NCI-H460 (cell line): ENCODE measurements at regions not wholly inside any gene's neighbourhood (a gene's known extent, or its start where the extent isn't known, plus 50 kb on each side); places are given as distances from the start of the nearest gene placed in this dataset.
A peak's percentile ranks its signal among the peaks of the same experiment; 100 is the strongest.

Experiments used
- DNase-seq: peaks from one replicate; pipeline ENCODE4 v3.0.0-alpha.2; 2016; ENCODE audit warnings: low read depth; ENCODE audit errors: extremely low read depth

- no peak for DNase-seq
These were observed 58.6 kb upstream of the NYAP2 start for GRCh38 chr2:225340923-225341322.

GRCh38 chr2:225337183-225337582 lies 62.3 kb upstream of the NYAP2 start:
- no peak for DNase-seq

- no peak for DNase-seq
These were observed 65.0 kb upstream of the NYAP2 start for GRCh38 chr2:225334514-225334913.

GRCh38 chr2:225328192-225328591 lies 71.3 kb upstream of the NYAP2 start:
- DNase-seq: no peak

- DNase-seq: no peak
These were observed 72.5 kb upstream of the NYAP2 start for GRCh38 chr2:225326969-225327368.

GRCh38 chr2:225319872-225320271 lies 79.6 kb upstream of the NYAP2 start:
- DNase-seq: no peak

GRCh38 chr2:225318440-225318839 lies 81.1 kb upstream of the NYAP2 start:
- no peak for DNase-seq

GRCh38 chr2:225317186-225317585 lies 82.3 kb upstream of the NYAP2 start:
- DNase-seq: no peak

GRCh38 chr2:225310745-225311144 lies 88.8 kb upstream of the NYAP2 start:
- DNase-seq: no peak

GRCh38 chr2:225309516-225309915 lies 90.0 kb upstream of the NYAP2 start:
- DNase-seq: no peak

GRCh38 chr2:225296951-225297350 lies 102.6 kb upstream of the NYAP2 start:
- DNase-seq: no peak

- DNase-seq: no peak
These were observed 104.4 kb upstream of the NYAP2 start for GRCh38 chr2:225295102-225295501.

GRCh38 chr2:225293638-225294037 lies 105.9 kb upstream of the NYAP2 start:
- no peak for DNase-seq

GRCh38 chr2:225290757-225291400 lies 108.6 kb upstream of the NYAP2 start:
- DNase-seq: no peak

- no peak for DNase-seq
These were observed 109.9 kb upstream of the NYAP2 start for GRCh38 chr2:225289659-225290058.

- DNase-seq: no peak
These were observed 110.5 kb upstream of the NYAP2 start for GRCh38 chr2:225288986-225289385.

- peak; percentile 40 for DNase-seq
These were observed 116.4 kb upstream of the NYAP2 start for GRCh38 chr2:225282858-225283710.

GRCh38 chr2:225276207-225276606 lies 123.3 kb upstream of the NYAP2 start:
- DNase-seq: no peak

GRCh38 chr2:225275443-225275842 lies 124.1 kb upstream of the NYAP2 start:
- no peak for DNase-seq

- DNase-seq: no peak
These were observed 124.8 kb upstream of the NYAP2 start for GRCh38 chr2:225274751-225275150.

- no peak for DNase-seq
These were observed 127.3 kb upstream of the NYAP2 start for GRCh38 chr2:225272173-225272572.

GRCh38 chr2:225270861-225271260 lies 128.6 kb upstream of the NYAP2 start:
- peak; percentile 63 for DNase-seq
